ENCODE measurements at regions not wholly inside any gene's neighbourhood (a gene's known extent, or its start where the extent isn't known, plus 50 kb on each side); places are given as distances from the start of the nearest gene placed in this dataset.

- DNase-seq: no peak
Observed at GRCh38 chr4:1506956-1507721, 100.9 kb upstream of the NKX1-1 start.

- DNase-seq: no peak
Observed at GRCh38 chr4:1505511-1506460, 99.5 kb upstream of the NKX1-1 start.

- DNase-seq: no peak
Observed at GRCh38 chr4:1504595-1505500, 98.6 kb upstream of the NKX1-1 start.

- DNase-seq: no peak
Observed at GRCh38 chr4:1503583-1504471, 97.6 kb upstream of the NKX1-1 start.

DNA sequence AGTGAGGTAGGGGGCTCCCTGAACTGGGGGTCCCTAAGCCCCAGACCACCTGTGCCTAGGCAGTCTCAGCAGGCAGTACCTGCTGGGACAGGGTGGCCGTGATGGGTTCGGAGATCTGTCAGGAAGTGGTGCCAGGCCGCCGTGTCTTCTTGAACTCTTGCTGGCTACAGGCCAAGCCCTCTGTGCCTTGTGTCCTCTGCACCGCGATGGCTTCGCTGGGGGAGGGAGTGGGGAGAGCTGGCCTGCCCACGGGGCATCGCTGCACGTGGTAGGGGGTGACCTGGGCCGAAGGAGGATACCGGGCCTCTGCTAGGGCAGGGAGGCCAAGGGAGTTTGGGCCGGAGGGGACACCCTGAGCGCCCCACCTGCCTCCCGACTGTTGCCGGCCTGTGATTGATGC, 96.7 kb upstream of the NKX1-1 start:
- DNase-seq: no peak

GRCh38 chr4:1502501-1502886, 96.3 kb upstream of the NKX1-1 start:
- DNase-seq: no peak

DNA sequence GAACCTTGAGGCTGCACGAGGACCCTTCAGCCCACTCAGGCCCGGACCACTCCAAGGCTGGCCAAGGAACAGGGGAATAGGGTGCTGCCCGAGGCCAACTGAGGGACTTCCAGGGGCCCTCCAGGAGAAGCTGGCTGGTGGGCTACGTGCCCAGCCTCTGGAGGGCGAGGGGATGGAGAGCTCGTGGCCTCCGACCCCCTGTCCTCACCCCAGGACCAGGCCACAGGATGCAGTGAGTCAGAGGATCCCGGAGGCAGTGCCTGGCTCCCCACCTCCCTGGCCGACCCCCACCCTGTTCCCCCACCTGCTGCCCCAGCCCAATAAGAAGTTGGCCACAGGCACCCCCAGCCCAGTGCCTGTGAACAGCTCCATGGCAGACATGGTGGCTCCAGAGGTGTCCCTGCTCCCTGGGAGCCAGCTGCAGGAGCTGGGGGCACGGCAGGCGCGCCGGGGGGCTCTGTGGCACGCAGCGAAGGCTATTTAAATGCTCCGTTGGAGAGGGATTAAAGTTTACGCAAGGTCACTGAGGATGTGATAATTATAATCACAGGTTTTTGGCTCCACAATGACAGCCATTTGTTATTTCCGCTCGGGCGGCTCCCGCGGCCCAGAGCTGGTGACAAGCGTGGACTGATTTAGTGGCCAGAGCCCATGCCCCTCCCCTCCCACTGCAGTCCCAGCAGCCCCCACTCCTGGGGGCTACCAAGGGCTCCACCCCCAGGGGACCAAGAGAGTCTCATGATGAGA, 95.7 kb upstream of the NKX1-1 start:
- DNase-seq: no peak

- DNase-seq: no peak
Observed at GRCh38 chr4:1500966-1501753, 94.9 kb upstream of the NKX1-1 start.

DNA sequence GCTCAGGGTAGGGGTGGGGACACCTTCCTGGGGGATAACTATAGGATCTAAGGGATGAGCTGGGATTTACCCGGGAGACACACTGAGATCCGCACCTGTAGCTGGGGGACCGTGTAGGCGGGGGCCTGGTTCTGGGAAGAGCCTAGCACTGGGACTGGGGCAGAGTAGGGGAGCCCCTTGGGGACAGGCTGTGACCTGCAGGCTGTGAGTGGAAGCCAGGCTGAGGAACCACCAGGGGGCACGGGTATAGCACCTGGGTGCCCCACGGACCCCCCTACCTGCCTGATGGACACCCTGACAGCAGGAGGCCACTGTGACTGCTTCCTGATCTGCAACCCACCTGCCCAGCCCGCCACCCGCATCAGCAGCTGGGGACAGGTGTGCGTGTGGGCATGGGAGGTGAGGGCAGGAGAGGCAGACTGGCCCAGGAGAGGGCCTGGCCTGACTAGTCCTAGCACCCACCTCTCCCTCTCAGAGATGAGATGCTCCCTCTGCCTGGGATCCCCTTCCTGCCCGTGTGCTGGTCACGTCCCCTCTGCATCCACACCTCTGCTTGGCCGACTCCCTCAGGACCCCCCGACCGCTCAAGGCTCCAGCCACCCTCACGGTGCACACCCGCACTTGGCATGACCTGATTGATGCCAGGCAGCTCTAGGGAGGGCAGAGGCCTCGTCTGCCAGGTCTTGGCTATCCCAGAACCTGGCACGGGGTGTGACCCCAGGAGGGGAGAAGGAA, 94.2 kb upstream of the NKX1-1 start:
- DNase-seq: no peak

DNA sequence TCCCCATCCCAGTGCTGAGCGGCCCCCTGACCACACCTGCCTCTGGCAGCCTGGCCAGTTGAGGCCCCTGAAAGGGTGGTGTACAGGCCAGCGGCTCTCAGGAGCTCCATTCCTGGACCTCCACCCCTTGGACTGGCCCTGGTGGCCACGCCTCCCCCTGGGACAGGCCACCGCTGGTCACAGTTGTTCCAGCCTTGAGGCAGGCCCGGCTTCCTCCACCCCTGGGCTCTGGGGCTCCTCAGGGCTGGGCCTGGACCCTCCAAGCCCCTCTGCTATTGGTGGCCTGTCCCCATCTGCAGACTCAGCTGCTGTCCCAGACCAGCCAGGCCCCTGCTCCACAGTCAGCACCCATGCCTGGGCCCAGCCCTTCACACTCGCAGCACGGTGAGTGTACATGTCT, 93.2 kb upstream of the NKX1-1 start:
- DNase-seq: no peak

DNA sequence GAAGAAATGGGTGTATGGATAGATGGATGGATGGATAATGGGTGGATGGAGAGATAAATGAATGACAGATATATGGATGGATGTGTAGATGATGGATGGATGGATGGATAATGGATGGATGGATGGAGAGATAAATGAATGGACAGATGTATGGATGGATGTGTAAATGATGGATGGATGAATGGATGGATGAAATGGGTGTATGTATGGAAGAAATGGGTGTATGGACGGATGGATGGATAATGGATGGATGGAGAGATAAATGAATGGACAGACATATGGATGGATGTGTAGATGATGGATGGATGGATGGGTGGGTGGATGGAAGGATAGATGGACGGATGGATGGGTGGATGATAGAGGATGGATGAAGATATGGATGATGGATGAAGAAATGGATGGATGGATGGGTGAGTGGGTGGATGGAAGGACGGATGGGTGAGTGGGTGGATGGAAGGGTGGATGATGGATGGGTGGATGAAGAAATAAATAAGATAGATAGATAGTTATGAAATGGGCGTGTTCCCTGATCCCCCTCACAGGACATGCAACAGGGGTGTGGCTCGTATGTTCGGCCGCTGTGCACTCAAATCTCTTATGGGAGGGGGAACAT, 91.1 kb upstream of the NKX1-1 start:
- DNase-seq: no peak

DNA sequence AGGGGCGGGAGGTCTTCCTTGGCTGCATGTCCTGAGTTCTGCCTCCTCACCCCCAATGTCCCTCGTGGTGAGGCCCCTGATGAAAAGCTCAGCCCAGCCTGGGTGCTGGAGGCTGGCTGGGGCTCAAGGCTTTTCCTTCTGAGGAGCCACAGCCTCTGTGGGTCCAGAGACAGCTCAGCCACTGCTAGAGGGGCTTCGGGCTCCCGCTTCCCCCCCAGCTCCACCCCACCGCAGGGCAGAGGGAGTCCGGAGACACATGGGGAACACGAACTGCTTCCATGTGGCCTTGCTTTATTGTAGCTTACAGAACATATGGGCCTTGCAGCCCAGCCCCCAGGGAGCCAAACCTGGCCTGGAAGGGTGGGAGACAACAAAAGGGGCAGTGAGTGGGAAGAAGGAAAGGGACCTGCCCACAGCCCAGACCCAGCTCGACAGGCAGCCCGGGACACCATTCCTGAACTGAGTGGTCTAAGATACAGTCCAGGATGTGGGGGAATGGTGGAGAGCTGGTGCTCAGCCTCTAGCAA, 89.9 kb upstream of the NKX1-1 start:
- no peak for DNase-seq

DNA sequence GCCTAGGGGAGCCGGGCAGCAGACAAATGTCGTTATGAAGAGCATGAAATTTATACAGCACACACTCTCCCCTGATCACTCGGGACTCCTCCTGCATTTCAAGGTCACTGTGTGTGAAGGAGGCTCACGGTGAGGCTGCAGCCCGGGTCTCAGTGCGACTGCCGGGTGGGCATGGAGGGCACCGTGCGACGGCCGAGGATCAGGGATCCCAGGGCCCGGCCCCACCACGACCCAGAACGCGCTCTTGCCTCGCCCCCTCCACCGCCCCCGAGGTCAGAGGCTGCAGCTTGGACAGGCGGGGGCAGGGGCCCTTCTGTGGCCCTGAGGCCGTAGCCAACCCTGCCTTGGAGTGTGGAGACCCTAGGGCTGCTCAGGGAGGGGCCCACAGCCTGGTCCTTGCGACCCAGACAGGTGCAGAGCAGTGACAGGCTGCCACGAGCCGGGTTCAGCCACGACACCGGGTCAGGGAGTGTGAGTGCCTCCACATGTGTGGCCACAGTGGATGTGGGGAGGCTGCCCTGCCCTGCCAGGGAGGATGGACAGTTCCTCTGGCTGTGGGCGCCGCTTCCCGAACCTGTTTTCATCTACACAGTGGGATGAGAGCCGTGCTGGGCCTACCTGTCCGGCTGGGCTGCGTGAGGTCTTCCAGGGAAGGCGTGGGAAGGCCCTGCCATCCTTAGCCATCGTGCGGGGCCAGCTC, 89.3 kb upstream of the NKX1-1 start:
- DNase-seq: no peak

- DNase-seq: no peak
Observed at GRCh38 chr4:1494416-1495315, 88.4 kb upstream of the NKX1-1 start.

DNA sequence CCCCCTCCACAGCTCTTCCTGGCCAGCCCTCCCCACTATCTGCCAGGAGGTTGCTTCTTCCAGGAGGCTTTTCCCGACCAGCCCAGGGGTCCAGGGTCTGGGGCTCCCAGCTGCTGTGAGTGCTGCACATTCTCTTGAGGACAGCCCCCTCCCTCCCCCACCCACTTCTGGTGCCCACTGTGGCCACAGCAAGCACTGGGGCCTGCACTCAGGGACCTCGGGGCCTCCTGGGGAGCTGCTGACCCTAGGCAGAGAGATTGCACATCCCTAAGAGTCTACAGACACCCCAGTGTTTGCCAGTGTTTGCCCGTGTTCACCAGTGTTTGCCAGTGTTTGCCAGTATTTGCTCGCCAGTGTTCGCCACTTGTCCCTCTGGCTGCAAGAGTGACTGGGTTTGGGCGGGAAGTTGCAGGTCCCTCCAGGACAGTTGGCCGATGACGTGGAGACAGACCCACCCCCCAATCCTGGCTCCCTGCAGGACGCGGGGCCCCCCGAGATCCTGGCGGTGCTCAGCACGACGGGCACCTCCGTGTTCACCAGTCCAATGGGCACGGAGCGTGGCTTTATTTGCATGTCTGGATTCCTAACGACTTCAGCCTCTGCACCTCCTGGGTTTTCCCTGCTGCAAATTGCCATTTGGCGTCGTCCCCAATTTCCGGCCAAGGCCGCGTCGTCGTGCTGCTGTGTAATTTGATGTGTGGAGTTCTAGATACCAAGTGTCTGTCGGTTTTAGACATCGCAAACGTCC, 87.5 kb upstream of the NKX1-1 start:
- no peak for DNase-seq

Data from NCI-H446 (cell line).